ENCODE measurements at regions not wholly inside any gene's neighbourhood (a gene's known extent, or its start where the extent isn't known, plus 50 kb on each side); places are given as distances from the start of the nearest gene placed in this dataset.

- H3K4me1 ChIP-seq (ENCODE audit: control insufficient read depth, insufficient read depth, low read depth, low read length): no peaks in the 10 kb centered on the region
- H3K27ac ChIP-seq (ENCODE audit: low read length, poor library complexity, severe bottlenecking): no peak overlapping the region
- no peak overlapping the region for H2BK5ac ChIP-seq (ENCODE audit: low read depth, low read length, poor library complexity, severe bottlenecking)
- H3K27me3 ChIP-seq (ENCODE audit: control insufficient read depth in 1 of 2, insufficient read depth in 1 of 2, low read length in 2 of 2): peaks cover 0 to 20% of the 10 kb centered on the region in 2 experiments
- no peaks in the 10 kb centered on the region for H3K79me1 ChIP-seq (replicated peaks; ENCODE audit: low read length, poor library complexity, severe bottlenecking)
- H2BK12ac ChIP-seq (ENCODE audit: low read length in 2 of 2): no peak overlapping the region
- H3K9me3 ChIP-seq (ENCODE audit: control insufficient read depth, low read length): peaks cover 3% of the 10 kb centered on the region
- H4K91ac ChIP-seq (ENCODE audit: low read length): no peak overlapping the region
- H3K36me3 ChIP-seq (ENCODE audit: control insufficient read depth in 1 of 2, insufficient read depth in 2 of 2, low read depth in 1 of 2, low read length in 2 of 2): no peaks in the 10 kb centered on the region
- H2AK5ac ChIP-seq (ENCODE audit: low read length, severe bottlenecking): no peak overlapping the region
- H3K23ac ChIP-seq (ENCODE audit: low read length in 2 of 2): no peak overlapping the region
- H3K4ac ChIP-seq (ENCODE audit: low read depth in 1 of 2, low read length in 2 of 2): no peak overlapping the region
- H2BK15ac ChIP-seq (ENCODE audit: low read depth, poor library complexity, severe bottlenecking): no peak overlapping the region
- no peak overlapping the region for H3K4me2 ChIP-seq (ENCODE audit: low read length, poor library complexity, severe bottlenecking)
- no peak overlapping the region for H2BK120ac ChIP-seq (ENCODE audit: low read depth, low read length)
- H3K18ac ChIP-seq (ENCODE audit: low read depth in 1 of 2, low read length in 2 of 2): no peak overlapping the region
- no peak overlapping the region for H3K14ac ChIP-seq (ENCODE audit: low read length in 2 of 2)
- H3K9ac ChIP-seq (ENCODE audit: low read length): no peak overlapping the region
- WGBS: 86% methylated on average over 3 of the region's 3 CpGs
- H3K4me3 ChIP-seq (ENCODE audit: insufficient read depth in 1 of 2, low read depth in 1 of 2, low read length in 2 of 2): no peak overlapping the region
- no peak overlapping the region for H2AFZ ChIP-seq (ENCODE audit: low read depth, low read length)
- H4K8ac ChIP-seq (ENCODE audit: low read length): no peak overlapping the region
- DNase-seq: no peak
Observed at GRCh38 chr15:87720235-87720634, 536.3 kb downstream of the NTRK3 start.

GRCh38 chr15:87716422-87716821 lies 540.1 kb downstream of the NTRK3 start:
- Histone ChIP-seq H3K27me3 (ENCODE audit: control insufficient read depth in 1 of 2, insufficient read depth in 1 of 2, low read length in 2 of 2) (peaks cover 0 to 20% of the 10 kb centered on the region in 2 experiments), H3K27ac (ENCODE audit: low read length, poor library complexity, severe bottlenecking) (no peak overlapping the region), H3K18ac (ENCODE audit: low read depth in 1 of 2, low read length in 2 of 2) (no peak overlapping the region), H2AFZ (ENCODE audit: low read depth, low read length) (no peak overlapping the region), H3K23ac (ENCODE audit: low read length in 2 of 2) (no peak overlapping the region), H3K14ac (ENCODE audit: low read length in 2 of 2) (no peak overlapping the region), H3K4me3 (ENCODE audit: insufficient read depth in 1 of 2, low read depth in 1 of 2, low read length in 2 of 2) (no peak overlapping the region), H2BK5ac (ENCODE audit: low read depth, low read length, poor library complexity, severe bottlenecking) (no peak overlapping the region), H3K4me1 (ENCODE audit: control insufficient read depth, insufficient read depth, low read depth, low read length) (no peaks in the 10 kb centered on the region), H3K79me1 (replicated peaks; ENCODE audit: low read length, poor library complexity, severe bottlenecking) (no peaks in the 10 kb centered on the region), H3K9ac (ENCODE audit: low read length) (no peak overlapping the region), H3K4me2 (ENCODE audit: low read length, poor library complexity, severe bottlenecking) (no peak overlapping the region), H3K4ac (ENCODE audit: low read depth in 1 of 2, low read length in 2 of 2) (no peak overlapping the region), H2BK120ac (ENCODE audit: low read depth, low read length) (no peak overlapping the region), H2BK15ac (ENCODE audit: low read depth, poor library complexity, severe bottlenecking) (no peak overlapping the region), H2AK5ac (ENCODE audit: low read length, severe bottlenecking) (no peak overlapping the region), H3K36me3 (ENCODE audit: control insufficient read depth in 1 of 2, insufficient read depth in 2 of 2, low read depth in 1 of 2, low read length in 2 of 2) (no peaks in the 10 kb centered on the region), H2BK12ac (ENCODE audit: low read length in 2 of 2) (no peak overlapping the region), H4K8ac (ENCODE audit: low read length) (no peak overlapping the region), H3K9me3 (ENCODE audit: control insufficient read depth, low read length) (peaks cover 3% of the 10 kb centered on the region), H4K91ac (ENCODE audit: low read length) (no peak overlapping the region)
- 62% methylated on average over 3 of the region's 3 CpGs for WGBS
- DNase-seq: no peak

DNA sequence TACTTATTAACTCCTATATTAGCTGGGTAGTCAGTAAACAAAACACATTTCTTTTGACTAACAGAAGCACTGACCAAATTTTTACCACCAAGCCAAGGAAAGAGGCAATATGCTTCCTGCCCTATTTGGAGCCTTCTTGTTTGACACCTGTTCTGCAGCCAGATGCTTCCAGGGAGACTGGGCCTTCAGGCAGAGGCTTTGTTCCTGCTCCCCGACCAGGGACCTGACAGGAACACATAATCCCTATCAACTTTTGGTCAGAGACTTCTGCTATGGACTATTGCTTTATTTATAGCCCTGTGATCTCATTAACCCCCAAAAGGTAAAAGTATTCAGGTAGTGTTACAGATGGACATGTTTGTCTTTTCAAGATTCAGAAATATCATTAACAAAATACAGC lies 541.3 kb downstream of the NTRK3 start:
- Histone ChIP-seq H3K4ac (ENCODE audit: low read depth in 1 of 2, low read length in 2 of 2) (no peak overlapping the region), H3K4me3 (ENCODE audit: insufficient read depth in 1 of 2, low read depth in 1 of 2, low read length in 2 of 2) (no peak overlapping the region), H3K27ac (ENCODE audit: low read length, poor library complexity, severe bottlenecking) (no peak overlapping the region), H3K9me3 (ENCODE audit: control insufficient read depth, low read length) (peaks cover 3% of the 10 kb centered on the region), H2BK15ac (ENCODE audit: low read depth, poor library complexity, severe bottlenecking) (no peak overlapping the region), H3K4me2 (ENCODE audit: low read length, poor library complexity, severe bottlenecking) (no peak overlapping the region), H2BK120ac (ENCODE audit: low read depth, low read length) (no peak overlapping the region), H3K23ac (ENCODE audit: low read length in 2 of 2) (no peak overlapping the region), H3K79me1 (replicated peaks; ENCODE audit: low read length, poor library complexity, severe bottlenecking) (no peaks in the 10 kb centered on the region), H2BK5ac (ENCODE audit: low read depth, low read length, poor library complexity, severe bottlenecking) (no peak overlapping the region), H3K9ac (ENCODE audit: low read length) (no peak overlapping the region), H2AFZ (ENCODE audit: low read depth, low read length) (no peak overlapping the region), H3K36me3 (ENCODE audit: control insufficient read depth in 1 of 2, insufficient read depth in 2 of 2, low read depth in 1 of 2, low read length in 2 of 2) (no peaks in the 10 kb centered on the region), H4K8ac (ENCODE audit: low read length) (no peak overlapping the region), H2AK5ac (ENCODE audit: low read length, severe bottlenecking) (no peak overlapping the region), H3K14ac (ENCODE audit: low read length in 2 of 2) (no peak overlapping the region), H3K27me3 (ENCODE audit: control insufficient read depth in 1 of 2, insufficient read depth in 1 of 2, low read length in 2 of 2) (peaks cover 0 to 20% of the 10 kb centered on the region in 2 experiments), H2BK12ac (ENCODE audit: low read length in 2 of 2) (no peak overlapping the region), H3K18ac (ENCODE audit: low read depth in 1 of 2, low read length in 2 of 2) (no peak overlapping the region), H3K4me1 (ENCODE audit: control insufficient read depth, insufficient read depth, low read depth, low read length) (no peaks in the 10 kb centered on the region), H4K91ac (ENCODE audit: low read length) (no peak overlapping the region)
- WGBS: no CpG with 5 or more reads among the region's 1 CpG
- DNase-seq: no peak

DNA sequence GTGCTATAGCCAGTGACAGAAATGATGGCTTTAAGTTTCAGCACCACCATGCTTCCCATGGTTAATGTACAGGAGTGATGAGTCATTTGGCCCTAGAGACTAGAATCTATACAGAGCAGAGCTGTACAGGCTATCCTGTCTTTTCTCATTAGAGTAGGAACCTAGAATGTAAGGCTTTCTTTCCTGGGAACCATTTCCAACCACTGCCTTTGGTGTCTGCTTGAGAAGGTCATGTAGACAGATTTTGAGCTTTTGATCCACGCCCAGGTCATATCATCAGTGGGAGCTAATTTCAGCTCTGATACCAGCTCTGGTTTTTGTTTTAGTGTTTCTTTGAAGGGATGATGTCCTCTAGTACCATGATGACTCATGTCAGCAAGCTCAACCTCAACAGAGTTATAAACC lies 543.1 kb downstream of the NTRK3 start:
- Histone ChIP-seq H4K91ac (ENCODE audit: low read length) (no peak overlapping the region), H3K4me3 (ENCODE audit: insufficient read depth in 1 of 2, low read depth in 1 of 2, low read length in 2 of 2) (no peak overlapping the region), H3K4me1 (ENCODE audit: control insufficient read depth, insufficient read depth, low read depth, low read length) (no peaks in the 10 kb centered on the region), H2BK12ac (ENCODE audit: low read length in 2 of 2) (peak overlapping the region in 1 of 2 experiments; percentile 66), H2BK15ac (ENCODE audit: low read depth, poor library complexity, severe bottlenecking) (no peak overlapping the region), H2BK5ac (ENCODE audit: low read depth, low read length, poor library complexity, severe bottlenecking) (no peak overlapping the region), H3K18ac (ENCODE audit: low read depth in 1 of 2, low read length in 2 of 2) (peak overlapping the region in 1 of 2 experiments; percentile 12), H3K4me2 (ENCODE audit: low read length, poor library complexity, severe bottlenecking) (no peak overlapping the region), H2AK5ac (ENCODE audit: low read length, severe bottlenecking) (no peak overlapping the region), H2BK120ac (ENCODE audit: low read depth, low read length) (no peak overlapping the region), H4K8ac (ENCODE audit: low read length) (no peak overlapping the region), H3K9me3 (ENCODE audit: control insufficient read depth, low read length) (peaks cover 3% of the 10 kb centered on the region), H2AFZ (ENCODE audit: low read depth, low read length) (no peak overlapping the region), H3K79me1 (replicated peaks; ENCODE audit: low read length, poor library complexity, severe bottlenecking) (no peaks in the 10 kb centered on the region), H3K27ac (ENCODE audit: low read length, poor library complexity, severe bottlenecking) (no peak overlapping the region), H3K23ac (ENCODE audit: low read length in 2 of 2) (no peak overlapping the region), H3K9ac (ENCODE audit: low read length) (no peak overlapping the region), H3K14ac (ENCODE audit: low read length in 2 of 2) (no peak overlapping the region), H3K4ac (ENCODE audit: low read depth in 1 of 2, low read length in 2 of 2) (no peak overlapping the region), H3K27me3 (ENCODE audit: control insufficient read depth in 1 of 2, insufficient read depth in 1 of 2, low read length in 2 of 2) (peaks cover 0 to 13% of the 10 kb centered on the region in 2 experiments), H3K36me3 (ENCODE audit: control insufficient read depth in 1 of 2, insufficient read depth in 2 of 2, low read depth in 1 of 2, low read length in 2 of 2) (no peaks in the 10 kb centered on the region)
- WGBS: 80% methylated on average over 1 of the region's 1 CpG
- peak; percentile 30 for DNase-seq
